HG03439 (cell line): ENCODE measurements at regions not wholly inside any gene's neighbourhood (a gene's known extent, or its start where the extent isn't known, plus 50 kb on each side); places are given as distances from the start of the nearest gene placed in this dataset.

Experiments
- ATAC-seq: cut with Tn5 transposase; IDR thresholded peaks from one replicate; pipeline ENCODE4 v1.9.1; 2021; ENCODE audit warnings: mild to moderate bottlenecking, moderate library complexity; ENCODE audit not compliant: unreplicated experiment

- ATAC-seq: no peak
These were observed 50.4 kb upstream of the KDR start for GRCh38 chr4:55175779-55176231.

GRCh38 chr4:55176497-55176896 lies 51.1 kb upstream of the KDR start:
- ATAC-seq: no peak

- no peak for ATAC-seq
These were observed 52.1 kb upstream of the KDR start for GRCh38 chr4:55177461-55177860.

- ATAC-seq: no peak
These were observed 53.0 kb upstream of the KDR start for GRCh38 chr4:55178226-55179005.

GRCh38 chr4:55181010-55182005 lies 55.9 kb upstream of the KDR start:
- ATAC-seq: no peak

GRCh38 chr4:55183926-55184599 lies 58.7 kb upstream of the KDR start:
- ATAC-seq: no peak

- peak; percentile 66 for ATAC-seq
These were observed 59.5 kb upstream of the KDR start for GRCh38 chr4:55184600-55185523.

- no peak for ATAC-seq
These were observed 60.7 kb upstream of the KDR start for GRCh38 chr4:55186123-55186522.

GRCh38 chr4:55186700-55187099 lies 61.3 kb upstream of the KDR start:
- no peak for ATAC-seq

GRCh38 chr4:55214172-55214571 lies 88.8 kb upstream of the KDR start:
- no peak for ATAC-seq

GRCh38 chr4:55215087-55215486 lies 89.7 kb upstream of the KDR start:
- ATAC-seq: no peak

- ATAC-seq: no peak
These were observed 91.7 kb upstream of the KDR start for GRCh38 chr4:55216863-55217635.

GRCh38 chr4:55218041-55218440 lies 92.6 kb upstream of the KDR start:
- no peak for ATAC-seq

- no peak for ATAC-seq
These were observed 108.2 kb upstream of the SRD5A3 start for GRCh38 chr4:55237839-55238238.

- ATAC-seq: no peak
These were observed 107.6 kb upstream of the SRD5A3 start for GRCh38 chr4:55238407-55238806.

GRCh38 chr4:55241461-55241860 lies 104.6 kb upstream of the SRD5A3 start:
- ATAC-seq: no peak

GRCh38 chr4:55242506-55242905 lies 103.5 kb upstream of the SRD5A3 start:
- ATAC-seq: no peak

GRCh38 chr4:55247521-55247920 lies 98.5 kb upstream of the SRD5A3 start:
- no peak for ATAC-seq

- ATAC-seq: no peak
These were observed 97.3 kb upstream of the SRD5A3 start for GRCh38 chr4:55248756-55249155.
